OCI-LY1 (cell line): ENCODE measurements at regions not wholly inside any gene's neighbourhood (a gene's known extent, or its start where the extent isn't known, plus 50 kb on each side); places are given as distances from the start of the nearest gene placed in this dataset.

ENCODE experiments used
- H2AFZ ChIP-seq: fragments of 200-600 bp; sonication (generic), shearing (Covaris generic); 2 replicates; pipeline ENCODE4 v1.6.0; 2014; ENCODE audit warnings: antibody characterized with exemption, mild to moderate bottlenecking, low read length
- H3F3A ChIP-seq: fragments of 200-600 bp; sonication (generic), shearing (Covaris generic); 2 replicates; pipeline ENCODE4 v1.6.0; 2014; ENCODE audit warnings: mild to moderate bottlenecking, antibody characterized with exemption, low read length, moderate library complexity; ENCODE audit not compliant: insufficient read depth
- H3K27ac ChIP-seq: fragments of 200-600 bp; sonication (generic); 2 replicates; pipeline ENCODE4 v1.5.1; 2014; ENCODE audit warnings: low read length, mixed run types, mild to moderate bottlenecking, low read depth; ENCODE audit not compliant: poor library complexity, severe bottlenecking
- H3K27me3 ChIP-seq: fragments of 200-600 bp; sonication (generic); 2 replicates; pipeline ENCODE4 v1.6.0; 2014; ENCODE audit warnings: antibody characterized with exemption, mild to moderate bottlenecking, low read length, moderate library complexity; ENCODE audit not compliant: insufficient read depth
- H3K36me3 ChIP-seq: fragments of 200-600 bp; sonication (generic); 2 replicates; pipeline ENCODE4 v1.6.1; 2014; ENCODE audit warnings: mild to moderate bottlenecking, antibody characterized with exemption, low read length, moderate library complexity, mixed read lengths; ENCODE audit not compliant: insufficient read depth
- H3K4me1 ChIP-seq: fragments of 200-600 bp; sonication (generic); 2 replicates; pipeline ENCODE4 v1.5.1; 2014; ENCODE audit warnings: mild to moderate bottlenecking, low read length, moderate library complexity; ENCODE audit not compliant: insufficient read depth, severe bottlenecking
- H3K4me2 ChIP-seq: fragments of 200-600 bp; sonication (generic), shearing (Covaris generic); 2 replicates; pipeline ENCODE4 v1.6.1; 2014; ENCODE audit warnings: low read length
- H3K4me3 ChIP-seq: fragments of 200-600 bp; sonication (generic); 2 replicates; pipeline ENCODE4 v1.5.1; 2014; ENCODE audit warnings: low read length, low read depth, mild to moderate bottlenecking, mixed read lengths; ENCODE audit not compliant: poor library complexity, severe bottlenecking
- H3K79me2 ChIP-seq: fragments of 200-600 bp; shearing (Covaris generic); 2 replicates; pipeline ENCODE4 v1.6.1; 2016; ENCODE audit warnings: mixed run types, low read length, mixed read lengths; ENCODE audit not compliant: insufficient read depth
- H3K9ac ChIP-seq: fragments of 200-600 bp; sonication (generic), shearing (Covaris generic); 2 replicates; pipeline ENCODE4 v1.6.1; 2014; ENCODE audit warnings: mild to moderate bottlenecking, low read length, mixed read lengths
- H3K9me2 ChIP-seq: fragments of 200-600 bp; sonication (generic), shearing (Covaris generic); 2 replicates; pipeline ENCODE4 v1.6.1; 2014; ENCODE audit warnings: low read depth, mild to moderate bottlenecking, low read length, mixed read lengths
- H3K9me3 ChIP-seq: fragments of 200-600 bp; shearing (Covaris generic); 2 replicates; pipeline ENCODE4 v1.6.1; 2014; ENCODE audit warnings: low read length, mixed read lengths
- H4K20me1 ChIP-seq: fragments of 200-600 bp; sonication (generic), shearing (Covaris generic); 2 replicates; pipeline ENCODE4 v1.6.0; 2016; ENCODE audit warnings: mild to moderate bottlenecking, low read length; ENCODE audit not compliant: insufficient read depth
- EZH2 ChIP-seq: fragments of 200-600 bp; sonication (generic), shearing (Covaris generic); IDR thresholded peaks from 2 replicates; pipeline ENCODE4 v1.8.0; 2017; ENCODE audit warnings: borderline replicate concordance, mixed run types, mild to moderate bottlenecking, antibody characterized with exemption, low read length, moderate library complexity, mixed read lengths
- TF ChIP-seq, protein P1 (sequence below): fragments of 200-600 bp; sonication (generic), shearing (Covaris generic); IDR thresholded peaks from 2 replicates; pipeline ENCODE4 v1.5.1; 2017; ENCODE audit warnings: mild to moderate bottlenecking, antibody characterized with exemption, low read length, moderate library complexity, mixed read lengths

DNA sequence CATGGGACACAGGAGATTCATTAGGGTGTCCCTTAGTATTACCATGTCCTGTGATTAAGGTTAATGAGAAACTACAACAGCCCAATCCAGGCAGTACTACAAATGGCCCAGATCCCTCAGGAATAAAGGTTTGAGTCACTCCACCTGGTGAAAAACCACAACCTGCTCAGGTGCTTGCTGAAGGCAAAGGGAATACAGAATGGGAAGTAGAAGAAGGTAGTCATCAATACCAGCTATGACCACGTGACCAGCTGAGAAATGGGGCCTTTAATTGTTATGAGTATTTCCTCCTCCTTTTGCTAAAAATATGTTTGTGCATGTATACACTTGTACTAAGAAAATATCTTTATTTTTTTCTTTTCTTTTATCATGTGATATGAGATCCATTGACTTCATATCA lies 91.1 kb upstream of the ADAMTS5 start:
- no peaks in the 10 kb centered on the region for H3K4me1 ChIP-seq

DNA sequence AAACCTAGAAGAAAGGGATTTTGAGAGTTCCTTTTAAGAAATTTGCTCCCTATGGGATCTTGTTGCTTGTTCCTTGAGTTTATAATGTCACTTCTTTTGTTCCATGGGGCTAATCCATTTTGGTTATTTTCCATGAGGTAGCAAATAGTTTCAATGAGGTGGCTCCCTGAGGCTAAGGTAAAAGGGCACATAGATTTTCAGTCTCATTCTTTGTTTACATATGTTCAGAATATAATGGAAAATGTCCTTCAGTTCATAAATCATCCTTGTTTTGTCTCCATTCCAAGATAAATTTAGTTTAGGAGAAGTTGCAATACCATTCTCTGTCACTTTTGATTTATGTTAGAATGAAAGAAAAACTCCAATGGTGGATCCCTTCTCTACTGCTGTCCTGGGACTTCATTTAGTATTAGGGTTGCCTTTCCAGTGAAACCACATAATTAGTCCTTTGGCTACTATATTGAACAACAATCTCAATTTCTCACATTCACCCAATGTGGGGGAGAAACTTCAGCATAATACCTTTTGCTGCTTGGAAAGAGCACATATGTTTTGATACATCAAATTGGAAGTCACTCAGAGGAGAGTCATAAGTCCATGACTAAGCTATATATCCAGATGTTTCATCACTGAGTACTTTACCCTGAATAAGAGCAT lies 80.9 kb upstream of the ADAMTS5 start:
- no peak for TF ChIP-seq EZH2
- TF ChIP-seq, protein P1, sequence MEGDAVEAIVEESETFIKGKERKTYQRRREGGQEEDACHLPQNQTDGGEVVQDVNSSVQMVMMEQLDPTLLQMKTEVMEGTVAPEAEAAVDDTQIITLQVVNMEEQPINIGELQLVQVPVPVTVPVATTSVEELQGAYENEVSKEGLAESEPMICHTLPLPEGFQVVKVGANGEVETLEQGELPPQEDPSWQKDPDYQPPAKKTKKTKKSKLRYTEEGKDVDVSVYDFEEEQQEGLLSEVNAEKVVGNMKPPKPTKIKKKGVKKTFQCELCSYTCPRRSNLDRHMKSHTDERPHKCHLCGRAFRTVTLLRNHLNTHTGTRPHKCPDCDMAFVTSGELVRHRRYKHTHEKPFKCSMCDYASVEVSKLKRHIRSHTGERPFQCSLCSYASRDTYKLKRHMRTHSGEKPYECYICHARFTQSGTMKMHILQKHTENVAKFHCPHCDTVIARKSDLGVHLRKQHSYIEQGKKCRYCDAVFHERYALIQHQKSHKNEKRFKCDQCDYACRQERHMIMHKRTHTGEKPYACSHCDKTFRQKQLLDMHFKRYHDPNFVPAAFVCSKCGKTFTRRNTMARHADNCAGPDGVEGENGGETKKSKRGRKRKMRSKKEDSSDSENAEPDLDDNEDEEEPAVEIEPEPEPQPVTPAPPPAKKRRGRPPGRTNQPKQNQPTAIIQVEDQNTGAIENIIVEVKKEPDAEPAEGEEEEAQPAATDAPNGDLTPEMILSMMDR = no peak
- Histone ChIP-seq H3K36me3 (no peaks in the 10 kb centered on the region), H3F3A (no peaks in the 10 kb centered on the region), H2AFZ (no peak overlapping the region), H3K27me3 (no peaks in the 10 kb centered on the region), H3K4me3 (no peak overlapping the region), H3K27ac (no peak overlapping the region), H3K4me1 (no peaks in the 10 kb centered on the region), H3K79me2 (no peaks in the 10 kb centered on the region), H3K9ac (no peak overlapping the region), H3K9me3 (no peaks in the 10 kb centered on the region), H3K9me2 (no peaks in the 10 kb centered on the region), H4K20me1 (no peaks in the 10 kb centered on the region), H3K4me2 (no peak overlapping the region)

More for the DNA sequence above, 91.1 kb upstream of the ADAMTS5 start:
- Histone ChIP-seq H4K20me1 (no peaks in the 10 kb centered on the region), H3K4me2 (no peak overlapping the region), H3K9me2 (no peaks in the 10 kb centered on the region), H3K27ac (no peak overlapping the region), H3K9me3 (no peaks in the 10 kb centered on the region), H3K27me3 (no peaks in the 10 kb centered on the region), H3F3A (no peaks in the 10 kb centered on the region), H3K36me3 (no peaks in the 10 kb centered on the region), H3K79me2 (no peaks in the 10 kb centered on the region), H2AFZ (no peak overlapping the region), H3K4me3 (no peak overlapping the region), H3K9ac (no peak overlapping the region)
- TF ChIP-seq EZH2 = no peak
- TF ChIP-seq, protein P1 = no peak

DNA sequence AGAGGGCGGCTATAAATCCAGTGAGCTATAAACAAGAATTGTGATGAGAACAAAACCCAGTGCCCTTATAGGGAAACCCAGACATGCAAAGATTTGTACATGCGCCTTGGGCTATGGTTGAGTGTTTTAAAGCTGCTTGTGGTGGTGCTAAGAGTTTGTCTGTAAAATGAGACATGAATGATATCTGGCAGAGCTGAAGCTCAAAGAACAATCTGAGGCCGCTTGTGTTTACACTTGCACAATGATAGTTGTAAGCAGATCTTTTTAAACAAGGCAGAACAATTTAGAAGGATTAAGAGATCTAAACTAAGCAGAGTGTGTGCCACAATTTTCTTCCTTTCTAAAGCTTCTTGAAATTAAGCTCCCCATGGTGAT lies 80.4 kb upstream of the ADAMTS5 start:
- Histone ChIP-seq H3K79me2 (no peaks in the 10 kb centered on the region), H3K36me3 (no peaks in the 10 kb centered on the region), H3K9ac (no peak overlapping the region), H3K9me3 (no peaks in the 10 kb centered on the region), H3F3A (no peaks in the 10 kb centered on the region), H4K20me1 (no peaks in the 10 kb centered on the region), H3K27ac (no peak overlapping the region), H3K4me1 (no peaks in the 10 kb centered on the region), H2AFZ (no peak overlapping the region), H3K4me3 (no peak overlapping the region), H3K4me2 (no peak overlapping the region), H3K27me3 (no peaks in the 10 kb centered on the region), H3K9me2 (no peaks in the 10 kb centered on the region)
- TF ChIP-seq EZH2 = no peak
- TF ChIP-seq, protein P1 = no peak
